OCI-LY7 (cell line): ENCODE measurements at regions not wholly inside any gene's neighbourhood (a gene's known extent, or its start where the extent isn't known, plus 50 kb on each side); places are given as distances from the start of the nearest gene placed in this dataset.

Experiments
- BruUV-seq: library from RNA; stranded (reverse); fragments of 400-500 nt; replicated peaks from 2 replicates; lab custom pipeline; 2021; lab: Mats Ljungman, UMichigan
- CTCF ChIA-PET: fragments of 300-600 bp; sonication (Branson Sonifier 250); formaldehyde crosslinking; loops from one replicate; lab custom pipeline; 2022; ENCODE audit warnings: antibody characterized with exemption; ENCODE audit not compliant: unreplicated experiment; lab: Charles Lee
- POLR2A ChIA-PET: fragments of 300-600 bp; sonication (Branson Sonifier 250); formaldehyde crosslinking; loops from one replicate; lab custom pipeline; 2022; ENCODE audit warnings: antibody characterized with exemption; lab: Charles Lee
- DNase-seq: peaks from one replicate; pipeline ENCODE4 v3.0.0-alpha.2; 2015; ENCODE audit warnings: low spot score
- H2AFZ ChIP-seq: fragments of 200-600 bp; sonication (generic), shearing (Covaris generic); 2 replicates; pipeline ENCODE4 v1.6.1; 2014; ENCODE audit warnings: mild to moderate bottlenecking, antibody characterized with exemption, low read length, moderate library complexity
- H3K27ac ChIP-seq: fragments of 200-600 bp; sonication (generic); 2 replicates; pipeline ENCODE4 v1.5.1; 2014; ENCODE audit warnings: mixed run types, low read depth, mild to moderate bottlenecking, moderate library complexity, low read length, inconsistent platforms; ENCODE audit not compliant: poor library complexity, severe bottlenecking
- H3K36me3 ChIP-seq: fragments of 200-600 bp; sonication (generic); 2 replicates; pipeline ENCODE4 v1.6.1; 2014; ENCODE audit warnings: mild to moderate bottlenecking, antibody characterized with exemption, low read length, moderate library complexity, mixed read lengths; ENCODE audit not compliant: insufficient read depth
- H3K4me1 ChIP-seq: fragments of 200-600 bp; sonication (generic); 2 replicates; pipeline ENCODE4 v1.5.1; 2014; ENCODE audit warnings: mild to moderate bottlenecking, low read length; ENCODE audit not compliant: insufficient read depth, poor library complexity, severe bottlenecking
- H3K4me2 ChIP-seq: fragments of 200-600 bp; sonication (generic); 2 replicates; pipeline ENCODE4 v1.6.1; 2014; ENCODE audit warnings: mild to moderate bottlenecking, low read length
- H3K4me3 ChIP-seq: fragments of 200-600 bp; sonication (generic); 2 replicates; pipeline ENCODE4 v1.5.1; 2014; ENCODE audit warnings: mild to moderate bottlenecking, low read depth, low read length; ENCODE audit not compliant: poor library complexity, severe bottlenecking
- H3K79me2 ChIP-seq: fragments of 200-600 bp; sonication (generic); 2 replicates; pipeline ENCODE4 v1.6.1; 2016; ENCODE audit warnings: low read depth, mild to moderate bottlenecking, low read length, moderate library complexity, mixed read lengths; ENCODE audit not compliant: insufficient read depth
- H3K9me2 ChIP-seq: fragments of 200-600 bp; sonication (generic); 2 replicates; pipeline ENCODE4 v1.6.1; 2016; ENCODE audit warnings: mild to moderate bottlenecking, low read length, mixed read lengths; ENCODE audit not compliant: insufficient read depth
- H3K9me3 ChIP-seq: fragments of 200-600 bp; sonication (generic); 2 replicates; pipeline ENCODE4 v1.6.1; 2014; ENCODE audit warnings: mild to moderate bottlenecking, mixed run types, low read length, mixed read lengths
- H4K20me1 ChIP-seq: fragments of 200-600 bp; sonication (generic); 2 replicates; pipeline ENCODE4 v1.6.1; 2014; ENCODE audit warnings: mild to moderate bottlenecking, antibody characterized with exemption, low read length, moderate library complexity, mixed read lengths; ENCODE audit not compliant: insufficient read depth
- CTCF ChIP-seq: fragments of 200-600 bp; sonication (generic); conservative IDR thresholded peaks from 2 replicates; pipeline ENCODE4 v1.5.1; 2014; ENCODE audit warnings: mild to moderate bottlenecking, antibody characterized with exemption, low read length, moderate library complexity, mixed read lengths
- EZH2phosphoT487 ChIP-seq: fragments of 200-600 bp; sonication (generic); IDR thresholded peaks from 2 replicates; pipeline ENCODE4 v1.6.1; 2018; ENCODE audit warnings: low read depth, borderline replicate concordance, mild to moderate bottlenecking, mixed run types, antibody characterized with exemption, low read length, moderate library complexity, mixed read lengths
- intact Hi-C: fragments of 100-400 bp; cut with micrococcal nuclease; formaldehyde crosslinking; loops from one replicate; pipeline ENCODE4 v1.10.0; 2022; ENCODE audit not compliant: unreplicated experiment

DNA sequence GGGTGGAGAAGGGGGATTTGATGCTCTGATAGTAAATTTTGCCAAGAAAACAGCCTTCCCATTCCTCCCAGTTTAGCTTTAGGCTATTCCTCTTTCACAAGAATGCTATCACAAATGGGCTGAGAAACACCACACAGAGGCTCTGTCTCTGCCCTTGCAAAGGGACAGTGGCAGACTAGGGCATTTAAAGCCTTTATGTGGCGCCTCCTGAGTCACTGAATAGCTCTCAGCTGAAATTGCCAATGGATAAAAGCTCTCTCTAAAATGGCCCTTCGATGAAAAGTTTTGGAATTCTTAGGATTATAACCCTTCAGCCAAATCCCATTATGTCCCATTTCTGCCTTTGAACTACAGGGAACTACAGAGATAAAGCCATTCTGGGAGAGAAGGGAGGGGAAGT lies 1000.4 kb downstream of the ADGRL2 start:
- Histone ChIP-seq H3K4me2 (no peak overlapping the region), H3K36me3 (no peaks in the 10 kb centered on the region), H3K9me2 (no peaks in the 10 kb centered on the region), H3K79me2 (no peaks in the 10 kb centered on the region), H2AFZ (no peak overlapping the region), H4K20me1 (no peaks in the 10 kb centered on the region), H3K9me3 (no peaks in the 10 kb centered on the region), H3K4me1 (no peaks in the 10 kb centered on the region), H3K27ac (no peak overlapping the region), H3K4me3 (no peak overlapping the region)
- TF ChIP-seq EZH2phosphoT487: no peak
- TF ChIP-seq CTCF: no peak
- DNase-seq: no peak
- CTCF ChIA-PET: no interaction called here
- POLR2A ChIA-PET: no interaction called here
- BruUV-seq: no TSS peak
- intact Hi-C loops: no loop called here

- ChIA-PET CTCF (no interaction called here), POLR2A (no interaction called here)
- Histone ChIP-seq H3K9me3 (no peaks in the 10 kb centered on the region), H3K4me3 (no peak overlapping the region), H3K4me1 (no peaks in the 10 kb centered on the region), H3K27ac (no peak overlapping the region), H2AFZ (no peak overlapping the region), H3K9me2 (no peaks in the 10 kb centered on the region), H3K4me2 (no peak overlapping the region), H3K79me2 (no peaks in the 10 kb centered on the region), H3K36me3 (no peaks in the 10 kb centered on the region), H4K20me1 (no peaks in the 10 kb centered on the region)
- intact Hi-C loops: no loop called here
- DNase-seq: no peak
- no TSS peak for BruUV-seq
- no peak for TF ChIP-seq EZH2phosphoT487
- no peak for TF ChIP-seq CTCF
These were observed 1000.0 kb downstream of the ADGRL2 start for GRCh38 chr1:82800721-82801120.

- no peak overlapping the region for H3K27ac ChIP-seq
- no TSS peak for BruUV-seq
- H3K9me2 ChIP-seq: no peaks in the 10 kb centered on the region
- no peaks in the 10 kb centered on the region for H3K9me3 ChIP-seq
- no peaks in the 10 kb centered on the region for H3K36me3 ChIP-seq
- no peaks in the 10 kb centered on the region for H4K20me1 ChIP-seq
- H2AFZ ChIP-seq: no peak overlapping the region
- TF ChIP-seq CTCF: no peak
- TF ChIP-seq EZH2phosphoT487: no peak
- no peaks in the 10 kb centered on the region for H3K4me1 ChIP-seq
- intact Hi-C loops: no loop called here
- POLR2A ChIA-PET: no interaction called here
- CTCF ChIA-PET: no interaction called here
- no peak overlapping the region for H3K4me3 ChIP-seq
- DNase-seq: no peak
- H3K4me2 ChIP-seq: no peak overlapping the region
- H3K79me2 ChIP-seq: no peaks in the 10 kb centered on the region
These were observed 998.5 kb downstream of the ADGRL2 start for GRCh38 chr1:82799261-82799660.
